ENCODE measurements at regions not wholly inside any gene's neighbourhood (a gene's known extent, or its start where the extent isn't known, plus 50 kb on each side); places are given as distances from the start of the nearest gene placed in this dataset.

DNA sequence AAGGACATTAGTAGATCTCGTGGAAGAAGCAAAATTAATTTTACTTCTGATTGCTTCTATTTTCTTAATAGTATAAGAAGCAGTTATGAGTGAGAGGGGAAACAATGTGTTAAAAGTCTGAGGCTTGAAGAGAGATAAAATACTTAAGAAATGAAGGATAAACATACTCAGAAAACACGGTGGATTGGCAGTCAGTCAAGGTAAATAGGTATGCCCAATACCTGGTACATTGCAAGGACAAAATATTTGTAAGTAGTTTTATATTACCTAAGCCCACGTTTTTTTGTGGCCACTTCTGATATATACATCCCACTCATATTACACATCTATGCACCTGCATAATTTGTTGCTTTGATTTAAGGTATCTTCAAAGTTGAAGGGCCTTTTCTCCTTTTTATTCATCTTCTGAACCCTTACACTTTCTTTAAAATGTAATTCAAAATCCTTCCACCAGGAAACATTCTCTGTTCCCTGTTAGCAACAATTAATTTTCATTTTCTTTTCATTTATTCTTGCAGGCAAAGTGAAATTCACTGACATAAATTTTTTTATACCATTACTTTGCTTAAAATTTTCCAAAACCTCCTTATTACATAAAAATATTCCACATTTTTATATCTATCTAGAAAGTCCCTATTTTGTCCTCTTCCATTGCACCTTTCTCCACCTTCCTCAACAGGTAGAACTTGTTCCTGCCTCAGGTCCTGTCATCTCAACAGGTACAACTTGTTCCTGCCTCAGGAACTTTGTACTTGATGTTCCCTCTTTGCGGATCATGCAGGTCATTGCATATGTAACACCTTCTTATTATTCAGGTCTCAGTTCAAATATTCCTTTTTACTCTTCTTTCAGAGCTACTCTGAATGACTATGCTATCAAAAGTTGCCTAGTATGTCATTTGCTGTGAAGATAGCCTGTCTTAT lies 755.7 kb upstream of the ALCAM start:
- TF ChIP-seq NFRKB (IDR thresholded peaks at IDR 0.05), result no peak
- TF ChIP-seq FOXA1 (IDR thresholded peaks at IDR 0.05), result no peak
- TF ChIP-seq FOXK2 (IDR thresholded peaks at IDR 0.05), result no peak
- no peak for TF ChIP-seq HDGF (IDR thresholded peaks at IDR 0.05; ENCODE audit: borderline replicate concordance)
- TF ChIP-seq SUZ12 (IDR thresholded peaks at IDR 0.05), result no peak
- TF ChIP-seq FOXM1 (IDR thresholded peaks at IDR 0.05; ENCODE audit: borderline replicate concordance), result no peak
- TF ChIP-seq L3MBTL2 (conservative IDR thresholded peaks at IDR 0.05), result no peak
- TF ChIP-seq BHLHE40 (IDR thresholded peaks at IDR 0.05; ENCODE audit: borderline replicate concordance), result no peak
- TF ChIP-seq, protein P1, sequence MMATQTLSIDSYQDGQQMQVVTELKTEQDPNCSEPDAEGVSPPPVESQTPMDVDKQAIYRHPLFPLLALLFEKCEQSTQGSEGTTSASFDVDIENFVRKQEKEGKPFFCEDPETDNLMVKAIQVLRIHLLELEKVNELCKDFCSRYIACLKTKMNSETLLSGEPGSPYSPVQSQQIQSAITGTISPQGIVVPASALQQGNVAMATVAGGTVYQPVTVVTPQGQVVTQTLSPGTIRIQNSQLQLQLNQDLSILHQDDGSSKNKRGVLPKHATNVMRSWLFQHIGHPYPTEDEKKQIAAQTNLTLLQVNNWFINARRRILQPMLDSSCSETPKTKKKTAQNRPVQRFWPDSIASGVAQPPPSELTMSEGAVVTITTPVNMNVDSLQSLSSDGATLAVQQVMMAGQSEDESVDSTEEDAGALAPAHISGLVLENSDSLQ (IDR thresholded peaks at IDR 0.05), result no peak

All from HEK293T (cell line).